Stimulated activated CD4-positive, alpha-beta T cell treated with anti-CD3 and anti-CD28 coated beads, Interleukin-1b, Interleukin-23, amount 100 ng/mL, for 4 hours (primary cell): ENCODE measurements at regions not wholly inside any gene's neighbourhood (a gene's known extent, or its start where the extent isn't known, plus 50 kb on each side); places are given as distances from the start of the nearest gene placed in this dataset.

Source experiments
- DNase-seq, 2 donors: peaks; one replicate each; pipeline ENCODE4 v3.0.0-alpha.2; 2020; ENCODE audit warnings: low read depth in 2 of 2

DNA sequence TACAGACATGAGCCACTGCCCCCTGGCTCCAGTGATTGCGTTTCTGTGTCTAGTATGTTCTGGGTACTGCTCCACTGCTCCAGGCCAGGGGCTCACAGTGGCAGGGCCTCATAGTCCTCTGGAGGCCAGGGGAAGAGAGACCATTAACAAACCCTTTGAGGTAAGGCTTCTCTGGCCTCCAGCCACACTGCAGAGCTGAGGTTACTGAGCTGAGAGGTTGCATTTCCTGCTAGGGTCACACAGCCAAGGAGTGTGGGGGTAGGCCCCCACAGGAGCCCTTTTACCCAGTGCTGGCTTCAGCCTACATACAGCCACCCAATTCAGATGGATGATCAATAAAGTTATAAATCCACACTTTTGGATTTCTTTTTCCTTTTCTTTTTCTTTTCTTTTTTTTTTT lies 50.4 kb upstream of the DLX4 start:
- no peak for DNase-seq
